GM10266 (cell line): ENCODE measurements at regions not wholly inside any gene's neighbourhood (a gene's known extent, or its start where the extent isn't known, plus 50 kb on each side); places are given as distances from the start of the nearest gene placed in this dataset.

Experiments used
- DNase-seq: peaks from one replicate; pipeline ENCODE4 v3.0.0; 2012; ENCODE audit errors: extremely low spot score
- CTCF ChIP-seq: IDR thresholded peaks from 2 replicates; pipeline ENCODE4 v1.5.1; 2012; ENCODE audit warnings: mild to moderate bottlenecking, low read depth; ENCODE audit not compliant: control insufficient read depth, insufficient read depth; ENCODE audit errors: missing control alignments

DNA sequence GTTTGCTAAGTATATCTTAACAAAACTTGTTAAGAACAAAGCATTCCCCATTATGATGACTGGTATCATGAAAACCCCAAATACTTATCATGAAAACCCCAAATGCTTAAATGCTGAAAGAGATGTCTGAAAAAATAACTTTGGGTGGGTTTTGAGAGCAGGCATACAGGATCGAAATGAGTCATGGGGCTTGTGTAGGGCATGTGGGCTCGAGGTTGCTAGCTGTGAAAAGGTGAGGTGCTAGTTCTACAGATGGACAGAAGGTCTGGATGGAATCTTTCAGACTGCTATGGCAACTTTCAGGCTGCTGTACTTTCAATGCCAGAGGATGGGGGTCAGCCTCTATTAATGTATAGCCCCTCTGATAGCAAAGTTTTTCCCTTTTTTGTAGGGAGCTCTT is 167.8 kb upstream of the MDGA2 start:
- no peak for TF ChIP-seq CTCF
- no peak for DNase-seq

DNA sequence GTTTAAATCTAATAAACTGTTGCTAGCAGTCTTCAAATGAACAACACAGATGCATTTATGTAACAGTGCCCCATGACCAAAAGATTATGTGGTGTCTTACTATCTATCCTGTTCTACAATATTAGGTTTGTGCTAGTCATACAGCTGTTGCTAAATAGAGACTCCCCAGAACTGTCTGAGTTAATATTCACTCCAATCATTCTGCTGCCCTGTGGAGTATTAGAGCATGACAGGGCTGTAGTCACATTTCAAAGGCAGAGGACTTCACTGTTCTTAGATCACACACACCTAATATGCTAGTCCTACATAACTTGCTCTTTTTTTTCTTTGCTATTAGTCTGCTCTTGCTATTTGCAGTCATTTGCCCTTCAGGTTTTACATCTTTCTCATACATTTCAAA is 157.6 kb upstream of the MDGA2 start:
- DNase-seq: no peak
- TF ChIP-seq CTCF: no peak

- TF ChIP-seq CTCF: no peak
- no peak for DNase-seq
Observed at GRCh38 chr14:47826809-47827208, 151.4 kb upstream of the MDGA2 start.

DNA sequence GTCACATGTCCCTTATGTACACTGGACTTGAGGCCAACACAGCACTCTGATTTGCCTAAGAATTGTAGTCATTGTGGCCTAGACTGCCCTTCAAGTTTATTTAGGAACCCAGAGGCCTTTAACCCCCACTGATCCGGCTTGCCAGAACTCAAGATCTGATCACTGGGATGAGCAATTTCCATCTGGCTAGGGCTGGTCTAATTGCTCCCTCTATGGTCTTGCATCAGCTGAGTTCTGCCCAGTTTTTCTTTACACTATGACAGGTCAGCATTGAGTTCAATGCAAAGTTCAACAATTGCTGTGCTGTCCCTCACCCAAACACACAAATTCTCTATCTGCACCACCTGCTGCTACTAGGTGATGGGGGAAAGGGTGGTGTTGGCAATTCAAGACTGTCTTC is 146.9 kb upstream of the MDGA2 start:
- no peak for DNase-seq
- TF ChIP-seq CTCF: no peak

GRCh38 chr14:47821135-47821534 is 145.7 kb upstream of the MDGA2 start:
- TF ChIP-seq CTCF: no peak

GRCh38 chr14:47790477-47790876 is 115.1 kb upstream of the MDGA2 start:
- TF ChIP-seq CTCF: no peak
- DNase-seq: no peak

More at GRCh38 chr14:47821135-47821534, 145.7 kb upstream of the MDGA2 start:
- no peak for DNase-seq

DNA sequence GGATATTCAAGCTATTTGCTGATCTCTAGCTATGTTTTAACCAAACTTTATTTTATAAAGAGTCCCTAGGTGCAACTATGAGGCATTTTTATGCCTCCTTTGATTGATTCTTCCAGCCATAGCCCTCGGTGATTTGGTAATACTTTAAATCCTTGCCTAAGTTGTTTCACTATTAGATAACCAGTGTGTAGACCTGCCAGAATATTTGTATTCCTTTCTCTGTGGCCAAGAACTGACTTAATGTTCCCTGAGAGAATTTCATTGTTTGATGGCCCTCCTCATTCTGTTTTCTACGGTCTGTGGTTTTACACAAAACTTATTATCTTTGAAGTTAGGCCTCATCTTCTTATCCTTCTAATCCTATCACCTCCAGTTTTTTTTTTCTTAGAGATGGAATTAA is 109.7 kb upstream of the MDGA2 start:
- no peak for TF ChIP-seq CTCF
- DNase-seq: no peak
